Testis (tissue), 2 donors: ENCODE measurements at regions not wholly inside any gene's neighbourhood (a gene's known extent, or its start where the extent isn't known, plus 50 kb on each side); places are given as distances from the start of the nearest gene placed in this dataset.
"Not testable (repeated sequence)": the region's sequence is repeated elsewhere in the genome, so short reads cannot be mapped to it uniquely, and the experiment has no call there.

Source experiments
- DNase-seq: peaks from one replicate; pipeline ENCODE4 v3.0.0-alpha.2; 2019
- H3K27ac ChIP-seq, 2 donors: fragments of 200-600 bp; sonication (generic); one replicate each; pipeline ENCODE4 v1.5.1; 2019
- H3K27me3 ChIP-seq: fragments of 200-600 bp; sonication (generic); one replicate; pipeline ENCODE4 v1.5.1; 2019
- H3K36me3 ChIP-seq: fragments of 200-600 bp; sonication (generic); one replicate; pipeline ENCODE4 v1.5.1; 2017; ENCODE audit warnings: low read depth; ENCODE audit errors: missing control alignments
- H3K4me1 ChIP-seq: fragments of 200-600 bp; sonication (generic); one replicate; pipeline ENCODE4 v1.5.1; 2019
- H3K4me3 ChIP-seq, 2 donors: fragments of 200-600 bp; sonication (generic); one replicate each; pipeline ENCODE4 v1.5.1; 2017 to 2019
- H3K9me3 ChIP-seq: fragments of 200-600 bp; sonication (generic); one replicate; pipeline ENCODE4 v1.5.1; 2017
- CTCF ChIP-seq, 3 experiments: fragments of 450-650 bp in 2 of 3; fragments of 200-600 bp in 1 of 3; sonication (generic) in 1 of 3; IDR thresholded peaks; one replicate each; pipeline ENCODE4 v1.5.1; 2016 to 2019; ENCODE audit warnings: antibody characterized with exemption in 3 of 3, mild to moderate bottlenecking in 2 of 3, moderate library complexity in 1 of 3
- POLR2A ChIP-seq: fragments of 450-650 bp; IDR thresholded peaks from one replicate; pipeline ENCODE4 v1.6.1; 2017; ENCODE audit warnings: antibody characterized with exemption, mild to moderate bottlenecking, moderate library complexity
- WGBS, 2 donors: methylation state at CpG; one replicate each; pipeline ENCODE4 v1.1.5; 2018; 5-methylcytosine and 5-hydroxymethylcytosine counted together
- intact Hi-C: fragments of 100-400 bp; cut with DNase I; formaldehyde crosslinking; loops from one replicate; pipeline ENCODE4 v1.15.1; 2023; ENCODE audit warnings: low total_unique reads

- Histone ChIP-seq H3K4me1 (no peaks in the 10 kb centered on the region), H3K27ac (no peak overlapping the region), H3K36me3 (no peaks in the 10 kb centered on the region), H3K27me3 (no peaks in the 10 kb centered on the region), H3K9me3 (no peaks in the 10 kb centered on the region), H3K4me3 (no peak overlapping the region)
- 43 to 92% methylated on average over 1 of the region's 1 CpG for WGBS, 2 donors
- no peak for DNase-seq
- TF ChIP-seq CTCF (IDR thresholded peaks at IDR 0.05) = no peak
- TF ChIP-seq POLR2A = no peak
- intact Hi-C loops = no loop called here
Observed at GRCh38 chr13:70994191-70994590, 872.8 kb downstream of the DACH1 start.

- H3K36me3 ChIP-seq = no peaks in the 10 kb centered on the region
- 81 to 84% methylated on average over 6 of the region's 6 CpGs for WGBS, 2 donors
- H3K27me3 ChIP-seq = no peaks in the 10 kb centered on the region
- intact Hi-C loops = no loop called here
- no peak for TF ChIP-seq POLR2A
- no peak for TF ChIP-seq CTCF (IDR thresholded peaks at IDR 0.05)
- no peak overlapping the region for H3K27ac ChIP-seq
- no peak for DNase-seq
- no peaks in the 10 kb centered on the region for H3K4me1 ChIP-seq
- no peaks in the 10 kb centered on the region for H3K9me3 ChIP-seq
- no peak overlapping the region for H3K4me3 ChIP-seq
Observed at GRCh38 chr13:70987043-70987442, 878.8 kb upstream of the KLHL1 start.

GRCh38 chr13:70985371-70985770 lies 877.1 kb upstream of the KLHL1 start:
- Histone ChIP-seq H3K27ac (no peak overlapping the region), H3K36me3 (no peaks in the 10 kb centered on the region), H3K27me3 (no peaks in the 10 kb centered on the region), H3K4me3 (no peak overlapping the region), H3K4me1 (no peaks in the 10 kb centered on the region), H3K9me3 (no peaks in the 10 kb centered on the region)
- no peak for TF ChIP-seq POLR2A
- no peak for TF ChIP-seq CTCF (IDR thresholded peaks at IDR 0.05)
- DNase-seq = no peak
- intact Hi-C loops = no loop called here
- 73 to 88% methylated on average over 2 of the region's 2 CpGs for WGBS, 2 donors

- H3K36me3 ChIP-seq, H3K4me1 ChIP-seq, H3K4me3 ChIP-seq, H3K27ac ChIP-seq, H3K27me3 ChIP-seq, intact Hi-C loops, DNase-seq, H3K9me3 ChIP-seq: not testable (repeated sequence)
Observed at GRCh38 chr13:70981219-70981618, 873.0 kb upstream of the KLHL1 start.

GRCh38 chr13:70969321-70969720 lies 861.1 kb upstream of the KLHL1 start:
- no peak for DNase-seq

More at GRCh38 chr13:70969321-70969720, 861.1 kb upstream of the KLHL1 start:
- H3K36me3 ChIP-seq = no peaks in the 10 kb centered on the region
- H3K9me3 ChIP-seq = no peaks in the 10 kb centered on the region
- TF ChIP-seq CTCF (IDR thresholded peaks at IDR 0.05) = no peak
- no peak for TF ChIP-seq POLR2A
- H3K27me3 ChIP-seq = no peaks in the 10 kb centered on the region
- H3K4me1 ChIP-seq = no peaks in the 10 kb centered on the region
- no peak overlapping the region for H3K4me3 ChIP-seq
- WGBS, 2 donors = 79 to 81% methylated on average over 5 of the region's 5 CpGs
- intact Hi-C loops = no loop called here
- no peak overlapping the region for H3K27ac ChIP-seq
